ENCODE measurements at regions not wholly inside any gene's neighbourhood (a gene's known extent, or its start where the extent isn't known, plus 50 kb on each side); places are given as distances from the start of the nearest gene placed in this dataset.
A peak's percentile ranks its signal among the peaks of the same experiment; 100 is the strongest.

DNA sequence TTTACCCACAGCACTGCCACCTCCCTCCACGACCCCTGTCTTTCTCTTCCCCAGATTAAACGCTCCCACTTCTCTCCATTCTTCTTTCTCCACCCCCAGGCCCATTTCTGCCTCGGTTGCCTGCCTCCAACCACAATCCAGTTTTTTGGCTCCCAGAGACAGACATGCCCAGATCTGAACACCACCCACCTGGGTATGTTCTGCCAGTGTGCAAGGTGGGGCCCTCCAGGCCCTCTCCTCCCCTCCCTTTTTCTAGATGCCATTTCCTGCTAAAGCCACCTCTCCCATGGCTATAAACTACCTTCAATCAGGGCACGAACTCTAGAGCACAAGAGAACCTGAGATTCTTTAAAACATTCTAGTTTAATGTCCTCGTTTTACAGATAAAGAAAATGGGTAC, 63.3 kb downstream of the IRF2BPL start:
- Histone ChIP-seq H3K4me2 (ENCODE audit: insufficient read depth, low read length) (no peak overlapping the region), H3K4me3 (ENCODE audit: insufficient read depth, low read length) (no peak overlapping the region), H3K9me3 (ENCODE audit: low read depth, low read length) (no peaks in the 10 kb centered on the region), H3K27ac (ENCODE audit: low read depth, low read length) (no peak overlapping the region), H3K36me3 (ENCODE audit: insufficient read depth, low read length) (no peaks in the 10 kb centered on the region), H3K4me1 (ENCODE audit: insufficient read depth, low read length) (peaks cover 14% of the 10 kb centered on the region), H3K27me3 (ENCODE audit: insufficient read depth, low read length) (no peaks in the 10 kb centered on the region), H2AFZ (ENCODE audit: low read length) (no peak overlapping the region), H3K79me2 (ENCODE audit: insufficient read depth, low read length) (no peaks in the 10 kb centered on the region), H4K20me1 (ENCODE audit: insufficient read depth, low read length) (no peaks in the 10 kb centered on the region)
- TF ChIP-seq, protein P1, sequence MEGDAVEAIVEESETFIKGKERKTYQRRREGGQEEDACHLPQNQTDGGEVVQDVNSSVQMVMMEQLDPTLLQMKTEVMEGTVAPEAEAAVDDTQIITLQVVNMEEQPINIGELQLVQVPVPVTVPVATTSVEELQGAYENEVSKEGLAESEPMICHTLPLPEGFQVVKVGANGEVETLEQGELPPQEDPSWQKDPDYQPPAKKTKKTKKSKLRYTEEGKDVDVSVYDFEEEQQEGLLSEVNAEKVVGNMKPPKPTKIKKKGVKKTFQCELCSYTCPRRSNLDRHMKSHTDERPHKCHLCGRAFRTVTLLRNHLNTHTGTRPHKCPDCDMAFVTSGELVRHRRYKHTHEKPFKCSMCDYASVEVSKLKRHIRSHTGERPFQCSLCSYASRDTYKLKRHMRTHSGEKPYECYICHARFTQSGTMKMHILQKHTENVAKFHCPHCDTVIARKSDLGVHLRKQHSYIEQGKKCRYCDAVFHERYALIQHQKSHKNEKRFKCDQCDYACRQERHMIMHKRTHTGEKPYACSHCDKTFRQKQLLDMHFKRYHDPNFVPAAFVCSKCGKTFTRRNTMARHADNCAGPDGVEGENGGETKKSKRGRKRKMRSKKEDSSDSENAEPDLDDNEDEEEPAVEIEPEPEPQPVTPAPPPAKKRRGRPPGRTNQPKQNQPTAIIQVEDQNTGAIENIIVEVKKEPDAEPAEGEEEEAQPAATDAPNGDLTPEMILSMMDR (IDR thresholded peaks at IDR 0.05; ENCODE audit: extremely low read depth, low read depth, low read length) = no peak
- DNase-seq (ENCODE audit: insufficient read length, low spot score, missing footprints) = no peak

DNA sequence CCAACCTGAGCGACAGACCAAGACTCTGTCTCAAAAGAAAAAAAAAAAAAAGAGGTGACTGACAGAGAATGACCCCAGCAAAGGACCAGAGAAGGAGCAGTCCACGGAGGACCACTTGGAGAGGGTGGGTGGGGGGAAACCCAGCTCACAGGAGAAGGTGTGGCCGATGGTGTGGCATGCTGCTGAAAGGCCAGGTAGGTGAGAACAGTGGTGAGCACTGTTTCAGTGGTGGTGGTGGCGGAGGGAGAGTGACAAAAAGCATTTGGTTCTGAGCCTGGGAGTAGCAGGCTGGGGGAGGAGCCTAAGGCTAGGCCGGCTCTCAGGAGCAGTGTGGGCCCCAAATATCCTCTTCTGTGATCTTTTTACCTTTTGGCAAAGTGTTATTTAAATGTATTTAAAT, 63.8 kb downstream of the IRF2BPL start:
- Histone ChIP-seq H3K4me2 (ENCODE audit: insufficient read depth, low read length) (no peak overlapping the region), H3K36me3 (ENCODE audit: insufficient read depth, low read length) (no peaks in the 10 kb centered on the region), H3K4me3 (ENCODE audit: insufficient read depth, low read length) (no peak overlapping the region), H3K4me1 (ENCODE audit: insufficient read depth, low read length) (peaks cover 14% of the 10 kb centered on the region), H3K27me3 (ENCODE audit: insufficient read depth, low read length) (no peaks in the 10 kb centered on the region), H3K79me2 (ENCODE audit: insufficient read depth, low read length) (no peaks in the 10 kb centered on the region), H2AFZ (ENCODE audit: low read length) (no peak overlapping the region), H3K9me3 (ENCODE audit: low read depth, low read length) (no peaks in the 10 kb centered on the region), H4K20me1 (ENCODE audit: insufficient read depth, low read length) (no peaks in the 10 kb centered on the region), H3K27ac (ENCODE audit: low read depth, low read length) (no peak overlapping the region)
- TF ChIP-seq, protein P1 (IDR thresholded peaks at IDR 0.05; ENCODE audit: extremely low read depth, low read depth, low read length) = no peak
- no peak for DNase-seq (ENCODE audit: insufficient read length, low spot score, missing footprints)

DNA sequence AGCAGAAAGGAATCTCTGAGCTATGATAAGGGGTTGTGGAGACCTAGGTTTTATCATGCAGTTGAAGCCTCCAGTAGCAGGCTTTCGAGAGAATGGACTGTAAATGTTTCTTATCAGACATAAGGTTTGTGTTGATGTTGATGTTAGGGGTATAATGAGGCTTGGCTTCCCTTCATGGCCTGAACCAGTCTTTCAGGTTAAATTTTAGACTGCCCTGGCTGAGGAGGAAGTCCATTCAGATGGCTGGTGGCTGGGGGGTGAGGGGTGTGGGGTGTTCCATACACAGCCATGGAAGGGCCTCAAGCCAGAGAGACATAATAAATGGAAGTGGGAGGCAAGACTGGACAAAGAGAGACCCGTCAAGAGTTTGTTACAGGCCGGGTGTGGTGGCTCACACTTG, 65.1 kb downstream of the IRF2BPL start:
- Histone ChIP-seq H3K4me2 (ENCODE audit: insufficient read depth, low read length) (no peak overlapping the region), H3K4me1 (ENCODE audit: insufficient read depth, low read length) (peaks cover 26% of the 10 kb centered on the region), H4K20me1 (ENCODE audit: insufficient read depth, low read length) (no peaks in the 10 kb centered on the region), H3K9me3 (ENCODE audit: low read depth, low read length) (no peaks in the 10 kb centered on the region), H3K79me2 (ENCODE audit: insufficient read depth, low read length) (no peaks in the 10 kb centered on the region), H3K4me3 (ENCODE audit: insufficient read depth, low read length) (no peak overlapping the region), H3K27ac (ENCODE audit: low read depth, low read length) (no peak overlapping the region), H3K36me3 (ENCODE audit: insufficient read depth, low read length) (no peaks in the 10 kb centered on the region), H3K27me3 (ENCODE audit: insufficient read depth, low read length) (no peaks in the 10 kb centered on the region), H2AFZ (ENCODE audit: low read length) (peak overlapping the region; percentile 22)
- no peak for DNase-seq (ENCODE audit: insufficient read length, low spot score, missing footprints)
- TF ChIP-seq, protein P1 (IDR thresholded peaks at IDR 0.05; ENCODE audit: extremely low read depth, low read depth, low read length) = no peak

GRCh38 chr14:76962303-76962660, 66.2 kb downstream of the IRF2BPL start:
- Histone ChIP-seq H3K36me3 (ENCODE audit: insufficient read depth, low read length) (no peaks in the 10 kb centered on the region), H3K4me2 (ENCODE audit: insufficient read depth, low read length) (peak overlapping the region; percentile 74), H3K9me3 (ENCODE audit: low read depth, low read length) (no peaks in the 10 kb centered on the region), H3K27ac (ENCODE audit: low read depth, low read length) (peak overlapping the region; percentile 93), H4K20me1 (ENCODE audit: insufficient read depth, low read length) (no peaks in the 10 kb centered on the region), H3K79me2 (ENCODE audit: insufficient read depth, low read length) (no peaks in the 10 kb centered on the region), H3K4me1 (ENCODE audit: insufficient read depth, low read length) (peaks cover 30% of the 10 kb centered on the region), H3K27me3 (ENCODE audit: insufficient read depth, low read length) (no peaks in the 10 kb centered on the region), H2AFZ (ENCODE audit: low read length) (peak overlapping the region; percentile 55), H3K4me3 (ENCODE audit: insufficient read depth, low read length) (peak overlapping the region; percentile 56)
- DNase-seq (ENCODE audit: insufficient read length, low spot score, missing footprints) = no peak
- TF ChIP-seq, protein P1 (IDR thresholded peaks at IDR 0.05; ENCODE audit: extremely low read depth, low read depth, low read length) = no peak
